GM12872 (cell line): ENCODE measurements at regions not wholly inside any gene's neighbourhood (a gene's known extent, or its start where the extent isn't known, plus 50 kb on each side); places are given as distances from the start of the nearest gene placed in this dataset.

ENCODE experiments used
- TF ChIP-seq, protein P1 (sequence below): IDR thresholded peaks from 3 replicates; pipeline ENCODE4 v1.5.1; 2011; ENCODE audit warnings: low read depth, mild to moderate bottlenecking, low read length, moderate library complexity; ENCODE audit not compliant: insufficient read depth

DNA sequence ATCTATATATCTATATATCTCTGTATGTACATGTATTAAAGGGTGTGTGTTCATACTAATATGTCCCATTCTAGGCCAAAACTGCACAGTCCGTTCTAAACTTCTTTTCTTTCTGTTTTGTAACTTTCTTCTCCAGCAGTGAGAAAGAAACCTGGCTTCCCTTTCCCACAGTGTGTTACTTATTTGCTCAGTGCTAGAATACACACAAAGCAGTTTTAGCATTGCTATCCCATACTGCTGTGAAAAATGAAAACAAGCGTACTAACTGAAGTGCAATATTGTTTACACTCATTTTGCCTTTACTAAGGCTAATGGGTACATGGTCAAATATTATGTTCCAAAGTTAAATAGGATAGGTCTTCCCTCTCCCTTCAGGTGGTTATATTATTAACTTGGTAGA is 163.9 kb downstream of the LEPR start:
- TF ChIP-seq, protein P1, sequence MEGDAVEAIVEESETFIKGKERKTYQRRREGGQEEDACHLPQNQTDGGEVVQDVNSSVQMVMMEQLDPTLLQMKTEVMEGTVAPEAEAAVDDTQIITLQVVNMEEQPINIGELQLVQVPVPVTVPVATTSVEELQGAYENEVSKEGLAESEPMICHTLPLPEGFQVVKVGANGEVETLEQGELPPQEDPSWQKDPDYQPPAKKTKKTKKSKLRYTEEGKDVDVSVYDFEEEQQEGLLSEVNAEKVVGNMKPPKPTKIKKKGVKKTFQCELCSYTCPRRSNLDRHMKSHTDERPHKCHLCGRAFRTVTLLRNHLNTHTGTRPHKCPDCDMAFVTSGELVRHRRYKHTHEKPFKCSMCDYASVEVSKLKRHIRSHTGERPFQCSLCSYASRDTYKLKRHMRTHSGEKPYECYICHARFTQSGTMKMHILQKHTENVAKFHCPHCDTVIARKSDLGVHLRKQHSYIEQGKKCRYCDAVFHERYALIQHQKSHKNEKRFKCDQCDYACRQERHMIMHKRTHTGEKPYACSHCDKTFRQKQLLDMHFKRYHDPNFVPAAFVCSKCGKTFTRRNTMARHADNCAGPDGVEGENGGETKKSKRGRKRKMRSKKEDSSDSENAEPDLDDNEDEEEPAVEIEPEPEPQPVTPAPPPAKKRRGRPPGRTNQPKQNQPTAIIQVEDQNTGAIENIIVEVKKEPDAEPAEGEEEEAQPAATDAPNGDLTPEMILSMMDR: no peak

DNA sequence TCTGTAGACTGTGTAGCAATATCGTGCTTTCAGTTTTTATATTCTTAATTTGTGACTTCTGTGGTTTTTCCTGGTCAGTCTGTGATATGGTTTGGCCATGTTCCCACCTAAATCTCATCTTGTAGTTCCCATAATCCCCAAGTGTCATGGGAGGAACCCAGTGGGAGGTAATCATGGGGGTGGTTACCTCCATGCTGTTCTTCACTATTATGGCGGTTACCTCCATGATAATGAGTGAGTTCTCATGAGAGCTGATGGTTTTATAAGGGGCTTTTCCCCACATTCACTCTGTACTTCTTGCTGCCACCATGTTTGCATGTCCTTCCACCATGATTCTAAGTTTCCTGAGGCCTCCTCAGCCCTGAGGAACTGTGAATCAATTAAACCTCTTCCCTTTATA is 169.8 kb downstream of the LEPR start:
- TF ChIP-seq, protein P1: no peak

DNA sequence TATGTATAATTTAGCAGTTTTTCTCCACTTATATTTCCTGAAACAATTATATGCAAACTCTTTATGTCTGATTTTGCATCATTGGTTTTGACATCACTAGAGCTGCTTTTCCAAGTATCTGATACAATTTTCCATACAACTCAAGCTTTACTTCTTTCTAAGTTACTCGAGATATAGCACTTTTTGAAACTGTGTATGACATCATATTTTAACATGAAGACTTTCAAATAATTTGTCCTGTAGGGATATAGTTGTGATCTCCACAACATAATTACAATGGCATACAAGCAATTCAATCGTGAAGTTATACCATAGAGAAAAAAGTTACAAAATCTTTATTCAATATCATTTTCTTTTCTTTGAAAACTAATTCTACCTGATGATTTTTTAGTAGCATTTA is 173.0 kb downstream of the LEPR start:
- TF ChIP-seq, protein P1: no peak

DNA sequence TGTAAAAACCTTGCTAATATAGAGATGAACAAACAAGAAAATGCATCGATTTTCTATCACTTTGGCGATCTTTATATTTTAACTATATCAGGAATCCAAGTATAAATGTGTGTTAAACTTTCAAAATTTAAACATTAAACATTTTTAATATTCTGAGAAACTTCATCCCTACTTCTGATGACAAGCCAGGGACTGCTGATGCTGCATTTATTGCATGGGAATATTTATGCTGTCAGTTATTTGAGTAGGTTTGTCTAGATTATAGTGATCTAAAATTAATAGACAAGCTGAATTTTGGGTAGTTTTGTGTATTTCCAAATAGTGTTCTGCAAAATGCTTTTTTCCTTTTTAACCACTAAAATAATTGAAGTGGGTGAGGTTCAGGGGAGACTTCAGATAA is 175.3 kb downstream of the LEPR start:
- TF ChIP-seq, protein P1: no peak

DNA sequence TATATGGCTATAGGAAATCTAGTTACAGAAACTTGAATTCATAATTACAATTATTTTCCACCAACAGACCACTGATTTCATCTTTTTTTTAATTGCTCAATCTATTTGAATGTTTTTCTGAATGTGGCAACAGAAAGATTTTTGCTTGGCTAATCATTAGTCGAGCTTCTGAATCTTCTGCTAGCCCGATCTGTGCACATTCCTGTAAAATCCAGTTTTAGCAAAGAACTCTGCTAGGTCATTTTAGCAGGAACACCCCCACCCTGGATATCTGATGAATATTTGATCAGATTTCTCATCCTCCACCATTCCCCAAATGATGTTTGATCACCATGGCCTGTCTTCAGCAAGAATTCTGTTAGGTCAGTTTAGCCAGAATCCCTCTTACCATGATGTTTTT is 176.3 kb downstream of the LEPR start:
- TF ChIP-seq, protein P1: no peak

DNA sequence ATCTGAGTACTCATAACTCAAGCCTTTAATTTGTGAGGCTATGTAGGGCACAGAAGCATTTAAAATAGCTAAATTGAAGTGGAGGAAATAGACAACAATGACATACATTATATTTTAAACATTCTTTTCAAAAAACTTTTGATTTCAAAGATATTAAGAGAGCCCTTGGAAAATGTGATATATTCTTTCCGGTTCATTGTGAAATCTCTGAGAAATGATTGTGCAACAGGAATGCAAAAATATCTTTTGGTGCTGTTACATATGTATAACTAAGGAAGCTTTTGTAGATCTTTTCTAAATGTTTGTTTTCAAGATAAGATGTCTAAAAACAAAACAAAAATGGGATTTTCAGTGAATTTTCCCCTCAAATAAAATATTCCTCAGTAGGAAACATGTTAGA is 185.2 kb downstream of the LEPR start:
- TF ChIP-seq, protein P1: no peak

DNA sequence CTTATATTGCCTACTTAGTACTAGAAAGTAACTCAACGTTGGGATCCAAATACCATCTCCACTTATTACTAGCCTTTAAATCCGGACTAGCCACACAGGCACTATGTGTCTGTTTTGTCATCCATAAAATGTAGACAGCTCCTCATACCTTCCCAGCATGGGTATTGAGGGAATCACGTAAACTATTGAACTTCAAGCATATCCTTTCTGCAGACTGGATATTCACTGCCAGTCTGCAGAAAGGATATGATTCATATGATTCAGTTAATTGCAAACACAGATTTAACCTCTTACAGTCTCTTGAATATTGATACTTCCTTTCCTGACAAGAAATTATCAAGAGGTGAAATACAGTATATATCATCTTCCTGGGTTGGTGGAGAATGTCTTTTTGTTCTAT is 186.0 kb downstream of the LEPR start:
- TF ChIP-seq, protein P1: no peak

DNA sequence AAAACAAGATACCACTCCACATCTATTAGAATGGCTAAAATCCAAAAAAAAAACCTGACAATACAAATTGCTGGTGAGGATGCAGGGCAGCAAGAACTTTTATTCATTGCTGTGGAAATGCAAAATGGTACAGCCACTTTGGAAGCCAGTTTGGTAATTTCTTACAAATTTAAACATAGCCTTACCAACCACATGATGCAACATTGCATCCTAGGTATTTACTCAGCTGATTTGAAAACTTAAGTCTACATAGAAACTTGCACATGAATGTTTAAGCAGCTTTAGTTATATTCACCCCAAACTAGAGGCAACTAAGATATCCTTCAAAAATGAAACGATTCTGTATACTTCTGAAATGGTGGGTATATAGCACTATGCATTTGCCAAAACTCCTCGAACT is 178.8 kb upstream of the PDE4B start:
- TF ChIP-seq, protein P1: no peak
